HG02852 (cell line): ENCODE measurements at regions not wholly inside any gene's neighbourhood (a gene's known extent, or its start where the extent isn't known, plus 50 kb on each side); places are given as distances from the start of the nearest gene placed in this dataset.
"Not testable (repeated sequence)": the region's sequence is repeated elsewhere in the genome, so short reads cannot be mapped to it uniquely, and the experiment has no call there.

Experiments used
- ATAC-seq: cut with Tn5 transposase; IDR thresholded peaks from one replicate; pipeline ENCODE4 v1.9.1; 2021; ENCODE audit warnings: mild to moderate bottlenecking, moderate library complexity; ENCODE audit not compliant: unreplicated experiment

- ATAC-seq: no peak
Observed at GRCh38 chr18:34461266-34461665, 236.6 kb upstream of the NOL4 start.

- ATAC-seq: peak; percentile 52
Observed at GRCh38 chr18:34467058-34467457, 242.3 kb upstream of the NOL4 start.

DNA sequence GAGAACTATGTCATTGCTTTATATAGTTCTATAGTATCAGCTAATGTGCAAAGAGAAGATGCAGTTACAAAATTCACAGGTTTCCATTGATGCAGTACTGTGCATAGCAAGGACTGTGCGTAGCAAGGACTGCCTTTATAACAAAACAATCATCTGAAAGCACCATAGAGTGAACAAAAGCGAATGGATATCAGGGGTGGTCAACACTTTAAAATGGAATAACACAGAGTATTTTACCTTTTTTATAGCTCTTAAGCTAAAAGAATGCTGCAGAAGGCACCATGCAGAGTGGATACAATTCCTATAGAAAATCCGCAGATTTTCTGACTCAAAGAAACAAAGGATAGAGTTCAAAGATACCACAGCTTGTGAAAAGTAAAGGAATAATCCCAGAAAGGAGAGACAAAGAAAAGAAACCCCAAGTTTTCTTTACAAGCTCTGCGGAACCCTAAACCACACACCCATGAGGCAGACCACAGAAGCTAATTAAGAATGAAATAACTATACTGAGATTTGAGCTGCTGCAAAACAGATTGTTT lies 229.9 kb upstream of the DTNA start:
- ATAC-seq: no peak

DNA sequence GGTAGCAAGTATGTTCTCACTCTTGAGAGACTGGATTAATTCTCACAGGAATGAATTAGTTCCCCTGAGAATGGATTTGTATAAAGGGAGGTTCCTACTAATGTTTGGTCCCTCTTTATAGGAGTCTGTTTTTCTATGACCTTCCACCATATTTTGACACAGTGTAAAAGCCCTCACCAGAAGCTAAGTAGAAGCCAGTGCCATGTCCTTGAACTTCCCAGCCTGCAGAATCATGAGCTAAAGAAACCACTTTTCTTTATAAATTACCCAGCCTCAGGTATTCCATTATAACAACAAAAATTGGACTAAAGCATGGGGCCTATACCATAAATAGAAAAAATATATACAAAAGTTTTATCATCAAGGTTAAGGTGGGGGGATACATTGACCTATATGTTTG lies 227.9 kb upstream of the DTNA start:
- ATAC-seq: no peak

- no peak for ATAC-seq
Observed at GRCh38 chr18:34483198-34483597, 226.9 kb upstream of the DTNA start.

- ATAC-seq: no peak
Observed at GRCh38 chr18:34491719-34492118, 218.4 kb upstream of the DTNA start.

DNA sequence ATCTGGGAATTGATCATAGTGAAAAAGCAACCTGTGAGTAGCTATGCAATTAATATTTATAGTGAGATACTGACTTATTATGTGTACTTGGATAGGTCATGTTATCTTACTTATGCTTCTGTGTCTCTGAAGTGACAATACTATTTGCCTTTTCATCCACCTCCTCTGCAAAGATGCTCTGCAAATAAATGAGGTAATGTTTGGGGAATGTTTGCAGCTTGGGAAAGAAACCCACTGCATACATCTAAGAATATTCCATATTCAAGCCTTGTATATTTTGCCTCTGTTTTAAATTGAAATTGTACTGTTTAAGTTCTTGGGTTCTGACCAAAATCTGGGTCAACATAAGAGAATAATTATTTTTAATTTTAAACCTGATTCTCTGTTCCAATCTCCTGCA lies 217.4 kb upstream of the DTNA start:
- ATAC-seq: no peak

GRCh38 chr18:34493099-34493544 lies 217.0 kb upstream of the DTNA start:
- ATAC-seq: peak; percentile 39

- ATAC-seq: peak; percentile 75
Observed at GRCh38 chr18:34493566-34494358, 216.3 kb upstream of the DTNA start.

GRCh38 chr18:34494359-34494696 lies 215.8 kb upstream of the DTNA start:
- no peak for ATAC-seq

DNA sequence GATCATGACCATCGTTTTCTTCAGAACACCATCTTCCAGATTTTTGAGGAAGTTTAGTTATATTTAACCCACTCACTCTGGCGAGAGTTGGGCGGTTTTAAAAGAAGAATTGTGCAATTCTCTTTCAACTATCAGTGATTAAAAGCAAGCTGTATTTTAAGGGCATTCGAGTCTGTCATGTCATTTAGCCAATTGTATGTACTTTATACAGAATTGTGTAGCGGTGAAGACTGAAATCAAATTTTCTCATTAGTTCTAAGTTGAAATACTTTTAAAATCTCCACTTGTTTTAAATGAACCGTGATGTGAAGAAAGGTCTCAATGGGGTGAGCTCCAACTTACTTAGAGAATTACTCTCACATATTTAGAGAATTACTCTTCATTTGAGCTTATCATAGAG lies 214.6 kb upstream of the DTNA start:
- no peak for ATAC-seq

GRCh38 chr18:34501553-34501952 lies 208.5 kb upstream of the DTNA start:
- no peak for ATAC-seq

- ATAC-seq: no peak
Observed at GRCh38 chr18:34506198-34506597, 203.9 kb upstream of the DTNA start.

DNA sequence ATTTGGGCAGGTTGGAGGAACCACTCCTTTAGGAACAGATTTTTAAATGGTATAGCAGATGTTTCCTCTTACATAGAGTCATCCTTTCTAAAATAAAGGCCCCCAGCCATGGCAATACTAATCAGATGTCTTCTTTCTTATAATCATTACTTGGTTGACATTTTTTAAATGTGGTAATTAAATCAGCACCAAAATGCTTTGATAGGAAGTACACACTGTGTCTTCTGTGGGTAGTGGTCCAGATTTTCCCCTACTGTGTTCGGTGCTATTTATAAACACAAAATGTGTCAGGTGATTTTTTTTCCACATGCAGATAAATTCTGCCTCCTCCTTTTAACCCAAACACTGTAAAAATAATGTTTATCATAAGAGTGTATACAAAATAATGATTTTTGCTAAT lies 200.9 kb upstream of the DTNA start:
- ATAC-seq: no peak

DNA sequence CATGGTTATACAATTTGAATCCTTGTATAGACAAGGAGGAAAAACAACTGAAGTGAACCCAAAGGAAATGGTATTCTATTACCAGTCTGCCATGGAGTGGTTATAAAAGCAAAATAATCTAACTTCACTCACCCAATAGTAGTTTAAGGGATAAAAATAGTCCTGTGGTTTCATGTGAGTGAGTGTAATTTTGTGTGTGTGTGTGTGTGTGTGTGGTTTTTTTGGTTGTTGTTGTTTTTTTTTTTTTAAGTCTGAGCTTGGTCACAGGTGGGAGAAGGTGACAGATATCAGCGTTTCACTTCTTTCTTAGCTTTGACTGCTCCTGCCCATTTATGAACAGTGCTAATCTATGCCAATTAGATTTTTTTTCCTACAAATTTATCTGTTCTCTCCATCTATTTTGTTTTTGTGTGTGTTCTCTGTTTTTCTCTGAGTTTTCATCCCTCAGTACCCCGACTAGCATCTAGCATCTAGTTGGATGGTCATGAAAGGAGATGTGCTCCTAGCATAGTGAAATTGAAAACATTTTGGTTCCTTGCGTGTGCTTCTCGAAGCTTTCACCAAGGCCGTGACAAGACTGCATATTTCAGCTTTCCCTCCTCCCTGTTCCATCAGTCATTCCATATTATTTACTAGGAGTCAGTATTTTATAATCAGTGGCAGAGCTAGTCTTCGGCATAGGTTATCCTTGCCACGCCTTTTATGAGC lies 200.1 kb upstream of the DTNA start:
- ATAC-seq: no peak

DNA sequence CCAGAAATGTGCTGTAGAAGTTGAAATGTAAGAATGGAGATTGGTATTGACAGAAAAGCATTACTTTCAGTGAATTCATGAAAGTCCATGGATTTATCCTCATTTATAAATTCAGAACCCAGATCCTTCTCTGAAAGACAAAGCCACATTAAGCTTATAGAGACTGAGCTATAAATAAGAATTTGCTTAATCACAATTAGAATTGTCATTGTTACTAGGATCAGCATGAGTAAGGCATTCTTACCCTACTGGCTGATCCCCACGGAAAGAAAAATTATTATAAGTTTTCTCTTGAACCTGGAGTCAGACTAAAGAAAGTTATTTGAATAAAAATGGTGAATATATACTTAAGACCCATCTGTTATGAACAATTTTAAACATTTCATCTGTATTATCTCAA lies 199.2 kb upstream of the DTNA start:
- no peak for ATAC-seq

DNA sequence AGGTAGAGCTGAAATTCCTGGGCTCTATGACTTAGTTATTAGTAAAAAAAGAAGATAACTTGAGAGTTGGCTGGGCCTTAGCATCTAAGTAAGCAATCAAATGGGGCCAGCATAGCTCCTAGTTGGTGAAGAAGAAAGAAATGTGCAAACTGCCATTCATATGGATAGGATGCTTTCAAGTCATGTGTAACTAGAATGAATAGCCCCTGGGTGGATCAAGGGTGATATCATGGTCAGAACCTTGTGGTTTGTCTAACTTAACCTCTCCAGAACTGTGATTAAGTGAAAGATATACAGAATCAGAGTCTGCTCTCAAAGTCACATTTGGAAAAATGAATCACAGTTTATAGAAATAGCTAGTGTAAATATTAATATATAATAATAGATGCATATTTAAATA lies 198.7 kb upstream of the DTNA start:
- ATAC-seq: no peak

DNA sequence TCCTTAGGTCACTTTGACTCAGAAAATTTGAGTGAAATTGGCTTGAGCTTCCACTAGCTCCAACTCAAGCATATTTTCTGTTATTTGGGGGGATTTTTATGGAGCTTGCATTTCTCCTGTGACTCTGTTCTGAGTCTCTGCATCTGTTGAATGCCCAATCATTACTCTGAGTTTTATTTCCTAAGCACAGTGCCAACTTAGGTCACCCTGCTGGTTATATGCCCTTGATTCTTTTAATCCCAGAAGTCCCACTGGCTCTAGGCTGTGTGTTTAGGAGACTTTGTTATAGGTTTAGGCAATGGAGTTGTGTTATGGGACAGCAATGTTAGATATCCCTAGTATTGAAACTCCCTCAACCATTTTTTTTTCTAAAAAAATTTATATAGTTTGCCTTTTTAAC lies 198.2 kb upstream of the DTNA start:
- ATAC-seq: no peak

DNA sequence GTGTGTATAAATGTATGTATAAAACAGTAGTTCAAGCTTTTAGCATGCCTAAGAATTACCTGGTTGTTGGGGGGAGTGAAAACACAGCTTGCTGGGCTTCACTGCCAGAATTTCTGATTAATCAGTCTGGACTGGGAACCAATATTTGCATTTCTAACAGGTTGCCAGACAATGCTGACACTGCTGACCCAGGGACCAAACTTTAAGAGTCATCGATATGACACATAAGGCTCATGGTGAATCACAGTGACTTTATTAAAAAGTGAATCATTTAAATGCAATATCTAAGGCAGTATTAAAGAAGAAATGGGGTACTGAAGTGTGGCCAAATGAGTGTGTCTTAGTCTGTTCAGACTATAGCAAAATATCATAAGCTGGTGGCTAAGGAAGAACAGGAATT lies 195.9 kb upstream of the DTNA start:
- no peak for ATAC-seq

DNA sequence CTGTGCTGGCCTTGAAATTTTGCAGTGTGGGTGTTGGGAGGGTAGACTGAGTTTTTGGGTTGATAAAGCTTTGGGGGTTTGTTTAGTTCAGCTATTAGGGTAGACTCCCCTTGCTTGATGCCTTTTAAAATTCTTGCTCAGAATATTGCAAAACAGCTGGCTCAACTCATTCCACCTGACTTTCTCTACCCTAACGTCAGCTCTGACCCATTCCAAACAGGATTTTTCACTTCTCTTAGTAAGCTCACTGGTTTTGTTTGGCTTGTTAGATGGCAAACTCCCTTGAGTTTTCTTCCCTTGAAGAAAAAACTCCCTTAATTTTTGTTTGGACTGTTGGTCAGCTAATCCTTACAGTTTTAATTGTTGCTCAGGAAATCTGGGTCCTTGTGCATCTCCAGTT lies 195.1 kb upstream of the DTNA start:
- no peak for ATAC-seq

DNA sequence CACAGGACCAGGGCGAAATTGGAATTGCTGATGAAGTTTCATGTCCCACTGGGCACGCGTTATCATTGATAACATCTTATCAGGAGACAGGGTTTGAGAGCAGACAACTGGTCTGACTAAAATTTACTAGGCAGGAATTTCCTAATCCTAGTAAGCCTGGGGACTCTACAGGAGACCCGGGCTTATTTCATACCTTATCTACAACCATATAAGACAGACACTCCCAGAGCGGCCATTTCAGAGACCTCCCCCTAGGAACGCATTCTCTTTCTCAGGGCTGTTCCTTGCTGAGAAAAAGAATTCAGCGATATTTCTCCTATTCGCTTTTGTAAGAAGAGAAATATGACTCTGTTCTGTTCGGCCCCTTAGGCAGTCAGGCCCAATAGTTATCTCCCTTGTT lies 193.7 kb upstream of the DTNA start:
- ATAC-seq: not testable (repeated sequence)

DNA sequence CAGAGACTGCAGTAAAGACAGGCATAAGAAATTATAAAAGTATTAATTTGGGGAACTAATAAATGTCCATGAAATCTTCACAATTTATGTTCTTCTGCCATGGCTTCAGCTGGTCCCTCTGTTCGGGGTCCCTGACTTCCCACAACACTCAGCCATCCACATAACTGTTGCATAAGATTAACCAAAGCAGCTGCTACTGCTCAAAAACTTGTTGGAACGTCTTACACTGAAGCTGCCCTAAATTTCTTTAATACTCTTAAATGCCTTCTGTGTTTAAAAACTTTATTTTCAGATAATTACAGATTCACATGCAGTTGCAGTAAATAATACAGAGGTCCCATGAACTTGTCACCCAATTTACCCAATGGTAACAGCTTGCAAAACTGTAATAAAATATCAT lies 193.1 kb upstream of the DTNA start:
- ATAC-seq: not testable (repeated sequence)
